Keratinocyte (primary cell): ENCODE measurements at regions not wholly inside any gene's neighbourhood (a gene's known extent, or its start where the extent isn't known, plus 50 kb on each side); places are given as distances from the start of the nearest gene placed in this dataset.

Source experiments
- DNase-seq: peaks from one replicate; pipeline ENCODE4 v3.0.0-alpha.2; 2011; ENCODE audit warnings: low read depth, missing footprints, low spot score
- FAIRE-seq: peaks from 2 replicates; lab custom pipeline; 2011; peaks lifted over from hg19 to GRCh38; lab: Jason Lieb, UNC
- H2AFZ ChIP-seq: 2 replicates; pipeline ENCODE4 v1.6.0; 2012; ENCODE audit warnings: low read length, control low read depth, inconsistent platforms; ENCODE audit not compliant: control insufficient read depth
- H3K27ac ChIP-seq: 2 replicates; pipeline ENCODE4 v1.5.1; 2011; ENCODE audit warnings: low read length; ENCODE audit not compliant: control insufficient read depth, insufficient read depth
- H3K27me3 ChIP-seq: 3 replicates; pipeline ENCODE4 v1.6.0; 2011; ENCODE audit warnings: low read length; ENCODE audit not compliant: control insufficient read depth, insufficient read depth; ENCODE audit errors: extremely low read depth
- H3K36me3 ChIP-seq, 2 experiments: 2 replicates in 1 of 2; 3 replicates in 1 of 2; pipeline ENCODE4 v1.5.1; 2011; ENCODE audit warnings: low read length in 2 of 2, mild to moderate bottlenecking in 1 of 2; ENCODE audit not compliant: control insufficient read depth in 2 of 2, insufficient read depth in 2 of 2; ENCODE audit errors: extremely low read depth in 1 of 2
- H3K4me1 ChIP-seq: 3 replicates; pipeline ENCODE4 v1.5.1; 2011; ENCODE audit warnings: low read length; ENCODE audit not compliant: control insufficient read depth, insufficient read depth; ENCODE audit errors: extremely low read depth
- H3K4me2 ChIP-seq: 3 replicates; pipeline ENCODE4 v1.6.0; 2011; ENCODE audit warnings: low read depth, low read length; ENCODE audit not compliant: control insufficient read depth, insufficient read depth; ENCODE audit errors: extremely low read depth
- H3K4me3 ChIP-seq, 3 experiments: fragments of 200-600 bp in 1 of 3; sonication (generic) in 1 of 3; 2 replicates in 2 of 3; 3 replicates in 1 of 3; pipeline ENCODE4 v1.5.1; 2011 to 2016; ENCODE audit warnings: low read length in 3 of 3, mild to moderate bottlenecking in 3 of 3, control low read depth in 2 of 3, inconsistent platforms in 1 of 3, low read depth in 1 of 3, mixed read lengths in 1 of 3, mixed run types in 1 of 3, moderate library complexity in 1 of 3; ENCODE audit not compliant: control insufficient read depth in 2 of 3, insufficient read depth in 2 of 3; ENCODE audit errors: extremely low read depth in 1 of 3
- H3K79me2 ChIP-seq: 2 replicates; pipeline ENCODE4 v1.6.0; 2012; ENCODE audit warnings: low read length; ENCODE audit not compliant: control insufficient read depth, insufficient read depth
- H3K9ac ChIP-seq: 3 replicates; pipeline ENCODE4 v1.6.0; 2011; ENCODE audit warnings: low read length; ENCODE audit not compliant: control insufficient read depth, insufficient read depth; ENCODE audit errors: extremely low read depth
- H3K9me1 ChIP-seq: 3 replicates; pipeline ENCODE4 v1.6.0; 2011; ENCODE audit warnings: low read length; ENCODE audit not compliant: control insufficient read depth, insufficient read depth; ENCODE audit errors: extremely low read depth
- H3K9me3 ChIP-seq: 2 replicates; pipeline ENCODE4 v1.5.1; 2012; ENCODE audit warnings: low read depth, low read length; ENCODE audit not compliant: control insufficient read depth
- H4K20me1 ChIP-seq: 3 replicates; pipeline ENCODE4 v1.6.0; 2011; ENCODE audit warnings: low read length; ENCODE audit not compliant: control insufficient read depth, insufficient read depth; ENCODE audit errors: extremely low read depth
- CTCF ChIP-seq, 3 experiments: IDR thresholded peaks in 1 of 3; conservative IDR thresholded peaks in 1 of 3; optimal IDR thresholded peaks in 1 of 3; 2 replicates in 2 of 3; 3 replicates in 1 of 3; pipeline versions ENCODE3 to v1.5.1; 2011; ENCODE audit warnings: low read length in 3 of 3, mild to moderate bottlenecking in 3 of 3, moderate library complexity in 2 of 3, control low read depth in 1 of 3, inconsistent platforms in 1 of 3; ENCODE audit not compliant: insufficient read depth in 2 of 3; ENCODE audit errors: extremely low read depth in 1 of 3
- EZH2 ChIP-seq: IDR thresholded peaks from one replicate; pipeline ENCODE4 v1.6.1; 2012; ENCODE audit warnings: inconsistent platforms, mild to moderate bottlenecking, low read length, moderate library complexity
- dilution Hi-C: fragments of 300-500 bp; cut with MboI; formaldehyde crosslinking; loops from one replicate; pipeline ENCODE4 v1.7.0; 2020; ENCODE audit warnings: low sequenced_read_pairs; ENCODE audit not compliant: extremely low pct_ligation_motif_present

GRCh38 chr2:36235426-36235825 lies 120.2 kb upstream of the CRIM1 start:
- no peaks in the 10 kb centered on the region for H3K27me3 ChIP-seq
- H2AFZ ChIP-seq: no peak overlapping the region
- H3K9ac ChIP-seq: no peak overlapping the region
- no peaks in the 10 kb centered on the region for H3K79me2 ChIP-seq
- no peaks in the 10 kb centered on the region for H4K20me1 ChIP-seq
- FAIRE-seq (no peak), DNase-seq (no peak)
- no peaks in the 10 kb centered on the region for H3K36me3 ChIP-seq
- H3K9me1 ChIP-seq: no peaks in the 10 kb centered on the region
- no peak for TF ChIP-seq CTCF (optimal IDR thresholded peaks at IDR 0.05 in 1 of 3, IDR thresholded peaks at IDR 0.05 in 1 of 3, conservative IDR thresholded peaks at IDR 0.05 in 1 of 3; ENCODE audit: extremely low read depth in 1 of 3, insufficient read depth in 2 of 3, low read length in 3 of 3)
- no peak for TF ChIP-seq EZH2
- dilution Hi-C loops: no loop called here
- no peak overlapping the region for H3K27ac ChIP-seq
- no peak overlapping the region for H3K4me2 ChIP-seq
- H3K4me1 ChIP-seq: no peaks in the 10 kb centered on the region
- no peak overlapping the region for H3K4me3 ChIP-seq
- H3K9me3 ChIP-seq: no peaks in the 10 kb centered on the region

GRCh38 chr2:36223259-36223658 lies 132.3 kb upstream of the CRIM1 start:
- Histone ChIP-seq H3K27me3 (no peaks in the 10 kb centered on the region), H3K9ac (no peak overlapping the region), H3K36me3 (no peaks in the 10 kb centered on the region), H4K20me1 (no peaks in the 10 kb centered on the region), H2AFZ (no peak overlapping the region), H3K4me3 (no peak overlapping the region), H3K9me3 (no peaks in the 10 kb centered on the region), H3K4me1 (no peaks in the 10 kb centered on the region), H3K79me2 (no peaks in the 10 kb centered on the region), H3K9me1 (no peaks in the 10 kb centered on the region), H3K4me2 (no peak overlapping the region), H3K27ac (no peak overlapping the region)
- no peak for TF ChIP-seq EZH2
- DNase-seq: no peak
- dilution Hi-C loops: no loop called here
- no peak for FAIRE-seq

- TF ChIP-seq EZH2 (no peak), CTCF (optimal IDR thresholded peaks at IDR 0.05 in 1 of 3, IDR thresholded peaks at IDR 0.05 in 1 of 3, conservative IDR thresholded peaks at IDR 0.05 in 1 of 3; ENCODE audit: extremely low read depth in 1 of 3, insufficient read depth in 2 of 3, low read length in 3 of 3) (no peak)
- H3K9me1 ChIP-seq: no peaks in the 10 kb centered on the region
- dilution Hi-C loops: no loop called here
- no peaks in the 10 kb centered on the region for H3K79me2 ChIP-seq
- H3K4me3 ChIP-seq: no peak overlapping the region
- no peaks in the 10 kb centered on the region for H3K36me3 ChIP-seq
- no peak overlapping the region for H3K4me2 ChIP-seq
- DNase-seq: no peak
- no peaks in the 10 kb centered on the region for H4K20me1 ChIP-seq
- no peak overlapping the region for H3K27ac ChIP-seq
- no peak overlapping the region for H3K9ac ChIP-seq
- FAIRE-seq: no peak
- H3K4me1 ChIP-seq: no peaks in the 10 kb centered on the region
- H3K27me3 ChIP-seq: no peaks in the 10 kb centered on the region
- H3K9me3 ChIP-seq: no peaks in the 10 kb centered on the region
- H2AFZ ChIP-seq: no peak overlapping the region
Observed at GRCh38 chr2:36222485-36222884, 133.1 kb upstream of the CRIM1 start.
